8988T (cell line): ENCODE measurements at regions not wholly inside any gene's neighbourhood (a gene's known extent, or its start where the extent isn't known, plus 50 kb on each side); places are given as distances from the start of the nearest gene placed in this dataset.

Source experiments
- DNase-seq: peaks from one replicate; pipeline ENCODE4 v3.0.0; 2011

DNA sequence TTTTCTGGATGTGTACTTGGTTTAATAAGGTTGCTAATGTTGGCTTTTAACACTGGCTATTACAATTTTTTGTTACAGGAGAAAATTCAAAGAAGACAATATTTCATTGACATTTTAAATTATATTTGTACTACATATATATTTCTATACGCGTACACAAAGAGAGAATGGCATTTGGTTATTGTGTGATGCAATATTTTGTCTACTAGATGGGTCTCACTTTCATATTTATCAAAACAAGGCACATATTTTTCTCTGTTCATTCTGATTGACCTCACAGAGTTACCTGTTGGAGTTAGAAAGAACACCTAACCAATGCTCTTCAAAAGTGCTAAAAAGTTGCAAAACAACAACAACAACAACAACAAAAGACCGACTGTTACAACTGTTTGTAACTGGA, 50.2 kb upstream of the VGLL3 start:
- DNase-seq: no peak
